OCI-LY7 (cell line): ENCODE measurements at regions not wholly inside any gene's neighbourhood (a gene's known extent, or its start where the extent isn't known, plus 50 kb on each side); places are given as distances from the start of the nearest gene placed in this dataset.

Experiments used
- EZH2phosphoT487 ChIP-seq: fragments of 200-600 bp; sonication (generic); IDR thresholded peaks from 2 replicates; pipeline ENCODE4 v1.6.1; 2018; ENCODE audit warnings: low read depth, borderline replicate concordance, mild to moderate bottlenecking, mixed run types, antibody characterized with exemption, low read length, moderate library complexity, mixed read lengths
- TF ChIP-seq, protein P1 (sequence below): fragments of 200-600 bp; sonication (generic); conservative IDR thresholded peaks from 2 replicates; pipeline ENCODE4 v1.5.1; 2014; ENCODE audit warnings: mild to moderate bottlenecking, antibody characterized with exemption, low read length, moderate library complexity, mixed read lengths

DNA sequence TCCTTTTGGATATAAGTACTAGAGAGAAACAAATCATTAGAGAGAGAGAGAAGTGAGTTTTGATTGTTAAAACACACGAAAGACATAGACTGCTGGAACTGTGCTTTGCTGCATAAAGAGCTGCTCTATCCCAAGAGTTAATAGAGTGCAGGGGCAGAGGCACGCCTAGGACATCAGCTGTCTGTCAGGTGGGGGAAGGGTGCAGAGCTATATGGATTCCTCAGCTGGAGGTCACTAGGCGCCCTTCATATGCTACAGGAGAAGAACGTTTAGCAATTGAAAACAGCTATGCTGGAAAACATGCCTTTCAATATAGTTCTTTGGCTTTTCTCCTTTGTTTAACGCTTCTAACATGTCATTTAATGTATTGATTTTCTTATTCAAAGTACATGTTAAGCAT lies 169.0 kb upstream of the MCHR2 start:
- TF ChIP-seq, protein P1, sequence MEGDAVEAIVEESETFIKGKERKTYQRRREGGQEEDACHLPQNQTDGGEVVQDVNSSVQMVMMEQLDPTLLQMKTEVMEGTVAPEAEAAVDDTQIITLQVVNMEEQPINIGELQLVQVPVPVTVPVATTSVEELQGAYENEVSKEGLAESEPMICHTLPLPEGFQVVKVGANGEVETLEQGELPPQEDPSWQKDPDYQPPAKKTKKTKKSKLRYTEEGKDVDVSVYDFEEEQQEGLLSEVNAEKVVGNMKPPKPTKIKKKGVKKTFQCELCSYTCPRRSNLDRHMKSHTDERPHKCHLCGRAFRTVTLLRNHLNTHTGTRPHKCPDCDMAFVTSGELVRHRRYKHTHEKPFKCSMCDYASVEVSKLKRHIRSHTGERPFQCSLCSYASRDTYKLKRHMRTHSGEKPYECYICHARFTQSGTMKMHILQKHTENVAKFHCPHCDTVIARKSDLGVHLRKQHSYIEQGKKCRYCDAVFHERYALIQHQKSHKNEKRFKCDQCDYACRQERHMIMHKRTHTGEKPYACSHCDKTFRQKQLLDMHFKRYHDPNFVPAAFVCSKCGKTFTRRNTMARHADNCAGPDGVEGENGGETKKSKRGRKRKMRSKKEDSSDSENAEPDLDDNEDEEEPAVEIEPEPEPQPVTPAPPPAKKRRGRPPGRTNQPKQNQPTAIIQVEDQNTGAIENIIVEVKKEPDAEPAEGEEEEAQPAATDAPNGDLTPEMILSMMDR = no peak
- no peak for TF ChIP-seq EZH2phosphoT487
